Neural cell (in vitro differentiated cells): ENCODE measurements at regions not wholly inside any gene's neighbourhood (a gene's known extent, or its start where the extent isn't known, plus 50 kb on each side); places are given as distances from the start of the nearest gene placed in this dataset.

Experiments used
- H2AFZ ChIP-seq: fragments of 200-600, 300-800 bp; sonication (generic), shearing (Covaris generic); 2 replicates; pipeline ENCODE4 v1.6.0; 2014; ENCODE audit warnings: low read depth, mild to moderate bottlenecking, antibody characterized with exemption, low read length, moderate library complexity
- H3F3A ChIP-seq: fragments of 200-600 bp; shearing (Covaris generic); 2 replicates; pipeline ENCODE4 v1.6.1; 2016; ENCODE audit warnings: mild to moderate bottlenecking, moderate library complexity, mixed read lengths, antibody characterized with exemption, low read length; ENCODE audit not compliant: insufficient read depth, poor library complexity, severe bottlenecking
- H3K27ac ChIP-seq: fragments of 200-600, 300-800 bp; sonication (generic), shearing (Covaris generic); 2 replicates; pipeline ENCODE4 v1.5.1; 2014; ENCODE audit warnings: mild to moderate bottlenecking, low read length, moderate library complexity
- H3K27me3 ChIP-seq: fragments of 300-800, 200-600 bp; sonication (generic), shearing (Covaris generic); 2 replicates; pipeline ENCODE4 v1.6.0; 2014; ENCODE audit warnings: mild to moderate bottlenecking, low read depth, low read length, moderate library complexity; ENCODE audit not compliant: insufficient read depth
- H3K36me3 ChIP-seq: fragments of 300-800, 200-600 bp; sonication (generic), shearing (Covaris generic); 2 replicates; pipeline ENCODE4 v1.5.1; 2014; ENCODE audit warnings: mild to moderate bottlenecking, antibody characterized with exemption, low read length, moderate library complexity; ENCODE audit not compliant: insufficient read depth
- H3K4me2 ChIP-seq: fragments of 300-800, 200-600 bp; sonication (generic), shearing (Covaris generic); 2 replicates; pipeline ENCODE4 v1.6.0; 2014; ENCODE audit warnings: mild to moderate bottlenecking, low read length
- H3K4me3 ChIP-seq: fragments of 300-800, 200-600 bp; sonication (generic), shearing (Covaris generic); 2 replicates; pipeline ENCODE4 v1.5.1; 2014; ENCODE audit warnings: mild to moderate bottlenecking, low read length, moderate library complexity
- H3K79me2 ChIP-seq: fragments of 200-600 bp; shearing (Covaris generic); replicated peaks from 2 replicates; pipeline ENCODE4 v1.6.0; 2014; ENCODE audit warnings: mild to moderate bottlenecking, low read length, moderate library complexity; ENCODE audit not compliant: insufficient read depth
- H3K9ac ChIP-seq: fragments of 300-800, 200-600 bp; sonication (generic), shearing (Covaris generic); 2 replicates; pipeline ENCODE4 v1.6.1; 2016; ENCODE audit warnings: mild to moderate bottlenecking, low read length, mixed read lengths
- H3K9me2 ChIP-seq: fragments of 200-600 bp; shearing (Covaris generic); 2 replicates; pipeline ENCODE4 v1.6.1; 2016; ENCODE audit warnings: mild to moderate bottlenecking, low read length, mixed read lengths; ENCODE audit not compliant: insufficient read depth
- H3K9me3 ChIP-seq: fragments of 200-600, 300-800 bp; sonication (generic), shearing (Covaris generic); 2 replicates; pipeline ENCODE4 v1.6.1; 2016; ENCODE audit warnings: mild to moderate bottlenecking, mixed run types, low read length, moderate library complexity, mixed read lengths
- H4K20me1 ChIP-seq: fragments of 200-600 bp; shearing (Covaris generic); 2 replicates; pipeline ENCODE4 v1.6.1; 2016; ENCODE audit warnings: mild to moderate bottlenecking, mixed run types; ENCODE audit not compliant: insufficient read depth
- CTCF ChIP-seq: fragments of 450-650 bp; IDR thresholded peaks from 2 replicates; pipeline ENCODE4 v1.5.1; 2014; ENCODE audit warnings: antibody characterized with exemption, mild to moderate bottlenecking, moderate library complexity; ENCODE audit not compliant: poor library complexity, severe bottlenecking
- EP300 ChIP-seq: fragments of 450-650 bp; conservative IDR thresholded peaks from 2 replicates; pipeline ENCODE4 v1.6.1; 2014; ENCODE audit warnings: antibody characterized with exemption, mild to moderate bottlenecking, moderate library complexity; ENCODE audit not compliant: poor library complexity, severe bottlenecking
- EZH2 ChIP-seq: fragments of 200-600, 300-800 bp; shearing (Covaris generic), sonication (generic); IDR thresholded peaks from 2 replicates; pipeline ENCODE4 v1.6.1; 2014; ENCODE audit warnings: antibody characterized with exemption, low read length, borderline replicate concordance, mild to moderate bottlenecking; ENCODE audit not compliant: insufficient read depth, poor library complexity, severe bottlenecking
- MXI1 ChIP-seq: fragments of 450-650 bp; conservative IDR thresholded peaks from 2 replicates; pipeline ENCODE4 v1.6.1; 2014; ENCODE audit warnings: antibody characterized with exemption, mild to moderate bottlenecking; ENCODE audit not compliant: poor library complexity, severe bottlenecking
- POLR2AphosphoS5 ChIP-seq: IDR thresholded peaks from 2 replicates; pipeline ENCODE4 v1.6.1; 2012
- RAD21 ChIP-seq: fragments of 450-650 bp; conservative IDR thresholded peaks from 2 replicates; pipeline ENCODE4 v1.6.1; 2014; ENCODE audit warnings: antibody characterized with exemption, mild to moderate bottlenecking, moderate library complexity
- REST ChIP-seq: IDR thresholded peaks from 2 replicates; pipeline ENCODE4 v1.6.1; 2012; ENCODE audit warnings: borderline replicate concordance
- SMC3 ChIP-seq: fragments of 450-650 bp; conservative IDR thresholded peaks from 2 replicates; pipeline ENCODE4 v1.6.1; 2014; ENCODE audit warnings: antibody characterized with exemption, mild to moderate bottlenecking, moderate library complexity; ENCODE audit not compliant: poor library complexity
- TAF1 ChIP-seq: IDR thresholded peaks from 2 replicates; pipeline ENCODE4 v1.6.1; 2012; ENCODE audit warnings: low read depth

DNA sequence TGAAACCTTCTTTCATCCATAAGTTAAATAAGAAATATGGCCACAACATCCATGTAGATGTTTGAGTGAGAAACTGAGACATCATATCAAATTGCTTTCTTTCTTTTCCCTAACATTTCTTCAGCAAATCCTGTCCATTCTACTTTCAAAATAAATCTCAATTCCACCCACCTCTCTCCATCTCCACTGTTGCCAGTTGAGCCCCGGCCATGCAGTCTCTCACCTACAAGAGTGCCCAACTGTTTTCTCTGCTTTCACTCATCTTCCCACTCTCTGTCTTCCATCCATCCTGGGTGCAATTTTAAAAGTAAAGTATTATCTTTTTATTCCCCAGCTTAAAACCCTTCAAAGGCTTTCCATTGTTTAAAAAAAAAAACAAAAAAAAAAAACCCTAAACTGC lies 260.4 kb downstream of the DEPDC1B start:
- Histone ChIP-seq H3K4me2 (no peak overlapping the region), H3K27ac (no peak overlapping the region)
- TF ChIP-seq TAF1 = no peak

DNA sequence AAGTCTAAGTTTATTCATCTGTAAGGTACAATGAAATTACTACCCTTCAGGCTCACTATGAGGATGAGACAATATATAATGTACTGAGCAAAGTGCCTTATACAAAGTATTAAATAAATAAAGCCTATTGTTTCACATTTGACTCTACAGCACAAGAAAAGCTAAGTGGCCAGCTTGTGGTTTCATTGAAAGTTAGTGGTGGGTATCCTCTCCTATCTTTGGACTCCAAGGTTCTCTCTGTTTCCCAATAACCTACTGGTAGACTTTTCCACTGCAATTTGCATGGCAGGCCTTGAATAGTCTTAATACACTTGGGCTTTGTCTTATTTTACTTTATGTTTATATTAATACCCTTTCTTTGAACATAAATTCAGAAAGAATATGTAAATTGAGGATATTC lies 262.7 kb downstream of the DEPDC1B start:
- H2AFZ ChIP-seq = no peak overlapping the region
- H3K9ac ChIP-seq = no peak overlapping the region
- no peak for TF ChIP-seq POLR2AphosphoS5
- no peak for TF ChIP-seq RAD21
- no peak for TF ChIP-seq SMC3
- no peak for TF ChIP-seq MXI1
- TF ChIP-seq CTCF = no peak
- no peak for TF ChIP-seq TAF1
- no peak for TF ChIP-seq EZH2
- no peak for TF ChIP-seq EP300
- no peak for TF ChIP-seq REST

More for the DNA sequence above, 260.4 kb downstream of the DEPDC1B start:
- Histone ChIP-seq H3K9ac (no peak overlapping the region), H3K79me2 (no peaks in the 10 kb centered on the region), H4K20me1 (no peaks in the 10 kb centered on the region), H3K4me3 (no peak overlapping the region), H3K9me2 (no peaks in the 10 kb centered on the region), H3K9me3 (no peaks in the 10 kb centered on the region), H2AFZ (no peak overlapping the region), H3F3A (no peaks in the 10 kb centered on the region), H3K27me3 (no peaks in the 10 kb centered on the region), H3K36me3 (no peaks in the 10 kb centered on the region)

GRCh38 chr5:60436518-60436917 lies 263.4 kb downstream of the DEPDC1B start:
- no peaks in the 10 kb centered on the region for H3F3A ChIP-seq
- no peak overlapping the region for H3K9ac ChIP-seq

More for the DNA sequence above, 262.7 kb downstream of the DEPDC1B start:
- Histone ChIP-seq H3K4me3 (no peak overlapping the region), H3K36me3 (no peaks in the 10 kb centered on the region), H3K9me3 (no peaks in the 10 kb centered on the region), H4K20me1 (no peaks in the 10 kb centered on the region), H3K27ac (no peak overlapping the region), H3K4me2 (no peak overlapping the region), H3K9me2 (no peaks in the 10 kb centered on the region), H3K27me3 (no peaks in the 10 kb centered on the region), H3K79me2 (no peaks in the 10 kb centered on the region), H3F3A (no peaks in the 10 kb centered on the region)

More at GRCh38 chr5:60436518-60436917, 263.4 kb downstream of the DEPDC1B start:
- no peak overlapping the region for H3K4me3 ChIP-seq
- no peaks in the 10 kb centered on the region for H3K79me2 ChIP-seq
- H3K9me2 ChIP-seq = no peaks in the 10 kb centered on the region
- no peaks in the 10 kb centered on the region for H4K20me1 ChIP-seq
- H2AFZ ChIP-seq = no peak overlapping the region
- H3K27me3 ChIP-seq = no peaks in the 10 kb centered on the region
- no peak overlapping the region for H3K27ac ChIP-seq
- H3K4me2 ChIP-seq = no peak overlapping the region
- no peaks in the 10 kb centered on the region for H3K36me3 ChIP-seq
- H3K9me3 ChIP-seq = no peaks in the 10 kb centered on the region
- TF ChIP-seq TAF1 (no peak), RAD21 (no peak), CTCF (no peak), MXI1 (no peak), REST (no peak), POLR2AphosphoS5 (no peak), SMC3 (no peak), EZH2 (no peak), EP300 (no peak)
